ENCODE measurements at regions not wholly inside any gene's neighbourhood (a gene's known extent, or its start where the extent isn't known, plus 50 kb on each side); places are given as distances from the start of the nearest gene placed in this dataset.

DNA sequence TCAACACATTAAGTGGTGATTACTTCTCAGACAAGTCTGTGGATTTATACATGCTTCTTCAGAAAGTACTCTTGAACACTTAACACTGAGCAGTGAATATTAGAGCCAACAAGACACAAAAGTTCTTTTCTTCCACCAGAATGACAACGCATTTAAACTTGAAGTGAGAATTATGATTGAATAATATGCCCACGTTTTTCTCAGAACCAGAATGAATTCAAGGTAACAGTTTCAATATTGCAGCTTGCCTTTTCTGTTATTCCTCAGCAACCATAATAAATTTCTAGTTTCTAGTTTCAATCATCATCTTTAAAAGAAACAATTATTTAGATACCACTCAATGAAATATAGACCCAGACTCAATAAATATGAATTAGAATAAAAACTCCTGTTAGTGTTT, 547.0 kb downstream of the NUP35 start:
- TF ChIP-seq, protein P1, sequence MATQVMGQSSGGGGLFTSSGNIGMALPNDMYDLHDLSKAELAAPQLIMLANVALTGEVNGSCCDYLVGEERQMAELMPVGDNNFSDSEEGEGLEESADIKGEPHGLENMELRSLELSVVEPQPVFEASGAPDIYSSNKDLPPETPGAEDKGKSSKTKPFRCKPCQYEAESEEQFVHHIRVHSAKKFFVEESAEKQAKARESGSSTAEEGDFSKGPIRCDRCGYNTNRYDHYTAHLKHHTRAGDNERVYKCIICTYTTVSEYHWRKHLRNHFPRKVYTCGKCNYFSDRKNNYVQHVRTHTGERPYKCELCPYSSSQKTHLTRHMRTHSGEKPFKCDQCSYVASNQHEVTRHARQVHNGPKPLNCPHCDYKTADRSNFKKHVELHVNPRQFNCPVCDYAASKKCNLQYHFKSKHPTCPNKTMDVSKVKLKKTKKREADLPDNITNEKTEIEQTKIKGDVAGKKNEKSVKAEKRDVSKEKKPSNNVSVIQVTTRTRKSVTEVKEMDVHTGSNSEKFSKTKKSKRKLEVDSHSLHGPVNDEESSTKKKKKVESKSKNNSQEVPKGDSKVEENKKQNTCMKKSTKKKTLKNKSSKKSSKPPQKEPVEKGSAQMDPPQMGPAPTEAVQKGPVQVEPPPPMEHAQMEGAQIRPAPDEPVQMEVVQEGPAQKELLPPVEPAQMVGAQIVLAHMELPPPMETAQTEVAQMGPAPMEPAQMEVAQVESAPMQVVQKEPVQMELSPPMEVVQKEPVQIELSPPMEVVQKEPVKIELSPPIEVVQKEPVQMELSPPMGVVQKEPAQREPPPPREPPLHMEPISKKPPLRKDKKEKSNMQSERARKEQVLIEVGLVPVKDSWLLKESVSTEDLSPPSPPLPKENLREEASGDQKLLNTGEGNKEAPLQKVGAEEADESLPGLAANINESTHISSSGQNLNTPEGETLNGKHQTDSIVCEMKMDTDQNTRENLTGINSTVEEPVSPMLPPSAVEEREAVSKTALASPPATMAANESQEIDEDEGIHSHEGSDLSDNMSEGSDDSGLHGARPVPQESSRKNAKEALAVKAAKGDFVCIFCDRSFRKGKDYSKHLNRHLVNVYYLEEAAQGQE (IDR thresholded peaks at IDR 0.05; ENCODE audit: unreplicated experiment): no peak
- TF ChIP-seq, protein P2, sequence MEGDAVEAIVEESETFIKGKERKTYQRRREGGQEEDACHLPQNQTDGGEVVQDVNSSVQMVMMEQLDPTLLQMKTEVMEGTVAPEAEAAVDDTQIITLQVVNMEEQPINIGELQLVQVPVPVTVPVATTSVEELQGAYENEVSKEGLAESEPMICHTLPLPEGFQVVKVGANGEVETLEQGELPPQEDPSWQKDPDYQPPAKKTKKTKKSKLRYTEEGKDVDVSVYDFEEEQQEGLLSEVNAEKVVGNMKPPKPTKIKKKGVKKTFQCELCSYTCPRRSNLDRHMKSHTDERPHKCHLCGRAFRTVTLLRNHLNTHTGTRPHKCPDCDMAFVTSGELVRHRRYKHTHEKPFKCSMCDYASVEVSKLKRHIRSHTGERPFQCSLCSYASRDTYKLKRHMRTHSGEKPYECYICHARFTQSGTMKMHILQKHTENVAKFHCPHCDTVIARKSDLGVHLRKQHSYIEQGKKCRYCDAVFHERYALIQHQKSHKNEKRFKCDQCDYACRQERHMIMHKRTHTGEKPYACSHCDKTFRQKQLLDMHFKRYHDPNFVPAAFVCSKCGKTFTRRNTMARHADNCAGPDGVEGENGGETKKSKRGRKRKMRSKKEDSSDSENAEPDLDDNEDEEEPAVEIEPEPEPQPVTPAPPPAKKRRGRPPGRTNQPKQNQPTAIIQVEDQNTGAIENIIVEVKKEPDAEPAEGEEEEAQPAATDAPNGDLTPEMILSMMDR (conservative IDR thresholded peaks at IDR 0.05; ENCODE audit: low read depth in 2 of 2): no peak
- TF ChIP-seq EZH2 (IDR thresholded peaks at IDR 0.05; ENCODE audit: low read depth, unreplicated experiment) (no peak), POLR2AphosphoS5 (IDR thresholded peaks at IDR 0.05; ENCODE audit: low read depth) (no peak), CREB1 (CRISPR knock-in tag; IDR thresholded peaks at IDR 0.05; ENCODE audit: low read depth) (no peak), EZH2phosphoT487 (IDR thresholded peaks at IDR 0.05; ENCODE audit: unreplicated experiment) (no peak), JUNB (IDR thresholded peaks at IDR 0.05; ENCODE audit: unreplicated experiment) (no peak), STAT1 (IDR thresholded peaks at IDR 0.05; ENCODE audit: unreplicated experiment) (no peak), ZNF114 (CRISPR knock-in tag; IDR thresholded peaks at IDR 0.05) (no peak)
- TF ChIP-seq, protein P3, sequence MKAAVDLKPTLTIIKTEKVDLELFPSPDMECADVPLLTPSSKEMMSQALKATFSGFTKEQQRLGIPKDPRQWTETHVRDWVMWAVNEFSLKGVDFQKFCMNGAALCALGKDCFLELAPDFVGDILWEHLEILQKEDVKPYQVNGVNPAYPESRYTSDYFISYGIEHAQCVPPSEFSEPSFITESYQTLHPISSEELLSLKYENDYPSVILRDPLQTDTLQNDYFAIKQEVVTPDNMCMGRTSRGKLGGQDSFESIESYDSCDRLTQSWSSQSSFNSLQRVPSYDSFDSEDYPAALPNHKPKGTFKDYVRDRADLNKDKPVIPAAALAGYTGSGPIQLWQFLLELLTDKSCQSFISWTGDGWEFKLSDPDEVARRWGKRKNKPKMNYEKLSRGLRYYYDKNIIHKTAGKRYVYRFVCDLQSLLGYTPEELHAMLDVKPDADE (IDR thresholded peaks at IDR 0.05): no peak

Measured in GM23338 (cell line).